HEK293 (cell line): ENCODE measurements at regions not wholly inside any gene's neighbourhood (a gene's known extent, or its start where the extent isn't known, plus 50 kb on each side); places are given as distances from the start of the nearest gene placed in this dataset.

Experiments
- CTCF ChIP-seq: fragments of 450-650 bp; formaldehyde crosslinking; IDR thresholded peaks from 2 replicates; pipeline ENCODE4 v1.5.1; 2016; ENCODE audit warnings: missing biosample characterization, missing genetic modification characterization
- PRDM10 ChIP-seq: fragments of 450-650 bp; formaldehyde crosslinking; IDR thresholded peaks from 2 replicates; pipeline ENCODE4 v1.5.1; 2016; ENCODE audit warnings: missing biosample characterization, missing genetic modification characterization
- REPIN1 ChIP-seq: fragments of 450-650 bp; formaldehyde crosslinking; IDR thresholded peaks from 2 replicates; pipeline ENCODE4 v1.5.1; 2017; ENCODE audit warnings: missing biosample characterization, missing genetic modification characterization, low read depth
- ZNF23 ChIP-seq: fragments of 450-650 bp; formaldehyde crosslinking; IDR thresholded peaks from 2 replicates; pipeline ENCODE4 v1.5.1; 2016; ENCODE audit warnings: missing biosample characterization, missing genetic modification characterization, borderline replicate concordance
- ZNF274 ChIP-seq, 2 experiments: fragments of 200-500 bp in 1 of 2; fragments of 450-650 bp in 1 of 2; sonication (Bioruptor generic) in 1 of 2; formaldehyde crosslinking in 1 of 2; IDR thresholded peaks; 2 replicates each; pipeline versions ENCODE4 v1.5.1 to v1.6.1; 2014 to 2016; ENCODE audit warnings: borderline replicate concordance in 1 of 2, inconsistent platforms in 1 of 2, low read length in 1 of 2, missing biosample characterization in 1 of 2, missing genetic modification characterization in 1 of 2
- ZNF473 ChIP-seq: fragments of 450-650 bp; formaldehyde crosslinking; IDR thresholded peaks from 2 replicates; pipeline ENCODE4 v1.5.1; 2017; ENCODE audit warnings: missing biosample characterization, missing genetic modification characterization
- ZNF549 ChIP-seq: fragments of 450-650 bp; IDR thresholded peaks from 2 replicates; pipeline ENCODE4 v1.5.1; 2018; ENCODE audit warnings: missing biosample characterization, missing genetic modification characterization, mild to moderate bottlenecking, inconsistent platforms, moderate library complexity
- ZNF623 ChIP-seq: fragments of 450-650 bp; formaldehyde crosslinking; IDR thresholded peaks from 2 replicates; pipeline ENCODE4 v1.5.1; 2016; ENCODE audit warnings: missing biosample characterization, missing genetic modification characterization
- TF ChIP-seq, protein P1 (sequence below): fragments of 450-650 bp; formaldehyde crosslinking; IDR thresholded peaks from 2 replicates; pipeline ENCODE4 v1.5.1; 2016; ENCODE audit warnings: missing biosample characterization, missing genetic modification characterization
- TF ChIP-seq, protein P2 (sequence below): fragments of 450-650 bp; formaldehyde crosslinking; IDR thresholded peaks from 2 replicates; pipeline ENCODE4 v1.5.1; 2017; ENCODE audit warnings: missing biosample characterization, missing genetic modification characterization
- TF ChIP-seq, protein P3 (sequence below): fragments of 450-650 bp; formaldehyde crosslinking; IDR thresholded peaks from 2 replicates; pipeline ENCODE4 v1.5.1; 2016; ENCODE audit warnings: missing biosample characterization, missing genetic modification characterization

DNA sequence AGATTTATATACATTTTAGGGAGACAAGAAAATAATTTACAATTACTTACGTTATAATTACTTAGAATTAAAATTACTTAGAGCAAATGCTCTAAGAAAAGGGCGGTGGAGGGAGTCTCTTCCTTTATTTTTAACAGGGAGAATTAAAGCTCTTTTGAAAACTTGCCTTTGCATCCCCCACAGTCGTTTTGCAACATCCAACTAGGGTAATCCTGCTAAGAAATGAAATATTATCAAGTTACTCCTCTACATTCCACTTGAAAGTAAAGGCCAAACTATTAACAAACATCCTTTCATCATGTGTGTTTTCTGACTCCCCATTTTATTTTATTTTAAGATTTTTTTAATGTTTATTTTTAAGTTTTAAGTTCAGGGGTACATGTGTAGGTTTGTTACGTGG, 1358.5 kb downstream of the NCAM2 start:
- TF ChIP-seq, protein P1, sequence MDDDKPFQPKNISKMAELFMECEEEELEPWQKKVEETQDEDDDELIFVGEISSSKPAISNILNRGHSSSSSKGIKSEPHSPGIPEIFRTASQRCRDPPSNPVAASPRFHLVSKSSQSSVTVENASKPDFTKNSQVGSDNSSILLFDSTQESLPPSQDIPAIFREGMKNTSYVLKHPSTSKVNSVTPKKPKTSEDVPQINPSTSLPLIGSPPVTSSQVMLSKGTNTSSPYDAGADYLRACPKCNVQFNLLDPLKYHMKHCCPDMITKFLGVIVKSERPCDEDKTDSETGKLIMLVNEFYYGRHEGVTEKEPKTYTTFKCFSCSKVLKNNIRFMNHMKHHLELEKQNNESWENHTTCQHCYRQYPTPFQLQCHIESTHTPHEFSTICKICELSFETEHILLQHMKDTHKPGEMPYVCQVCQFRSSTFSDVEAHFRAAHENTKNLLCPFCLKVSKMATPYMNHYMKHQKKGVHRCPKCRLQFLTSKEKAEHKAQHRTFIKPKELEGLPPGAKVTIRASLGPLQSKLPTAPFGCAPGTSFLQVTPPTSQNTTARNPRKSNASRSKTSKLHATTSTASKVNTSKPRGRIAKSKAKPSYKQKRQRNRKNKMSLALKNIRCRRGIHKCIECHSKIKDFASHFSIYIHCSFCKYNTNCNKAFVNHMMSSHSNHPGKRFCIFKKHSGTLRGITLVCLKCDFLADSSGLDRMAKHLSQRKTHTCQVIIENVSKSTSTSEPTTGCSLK (tag by site-specific recombination), result no peak
- TF ChIP-seq PRDM10 (tag by site-specific recombination) (no peak), CTCF (tag by site-specific recombination) (no peak), REPIN1 (no peak), ZNF23 (tag by site-specific recombination) (no peak), ZNF274 (IDR thresholded peaks at IDR 0.05; ENCODE audit: low read length) (no peak), ZNF274 (tag by site-specific recombination; IDR thresholded peaks at IDR 0.05; ENCODE audit: borderline replicate concordance) (no peak), ZNF549 (tag by site-specific recombination) (no peak), ZNF623 (tag by site-specific recombination) (no peak), ZNF473 (tag by site-specific recombination) (no peak)
- TF ChIP-seq, protein P2, sequence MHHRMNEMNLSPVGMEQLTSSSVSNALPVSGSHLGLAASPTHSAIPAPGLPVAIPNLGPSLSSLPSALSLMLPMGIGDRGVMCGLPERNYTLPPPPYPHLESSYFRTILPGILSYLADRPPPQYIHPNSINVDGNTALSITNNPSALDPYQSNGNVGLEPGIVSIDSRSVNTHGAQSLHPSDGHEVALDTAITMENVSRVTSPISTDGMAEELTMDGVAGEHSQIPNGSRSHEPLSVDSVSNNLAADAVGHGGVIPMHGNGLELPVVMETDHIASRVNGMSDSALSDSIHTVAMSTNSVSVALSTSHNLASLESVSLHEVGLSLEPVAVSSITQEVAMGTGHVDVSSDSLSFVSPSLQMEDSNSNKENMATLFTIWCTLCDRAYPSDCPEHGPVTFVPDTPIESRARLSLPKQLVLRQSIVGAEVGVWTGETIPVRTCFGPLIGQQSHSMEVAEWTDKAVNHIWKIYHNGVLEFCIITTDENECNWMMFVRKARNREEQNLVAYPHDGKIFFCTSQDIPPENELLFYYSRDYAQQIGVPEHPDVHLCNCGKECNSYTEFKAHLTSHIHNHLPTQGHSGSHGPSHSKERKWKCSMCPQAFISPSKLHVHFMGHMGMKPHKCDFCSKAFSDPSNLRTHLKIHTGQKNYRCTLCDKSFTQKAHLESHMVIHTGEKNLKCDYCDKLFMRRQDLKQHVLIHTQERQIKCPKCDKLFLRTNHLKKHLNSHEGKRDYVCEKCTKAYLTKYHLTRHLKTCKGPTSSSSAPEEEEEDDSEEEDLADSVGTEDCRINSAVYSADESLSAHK (tag by site-specific recombination), result no peak
- TF ChIP-seq, protein P3, sequence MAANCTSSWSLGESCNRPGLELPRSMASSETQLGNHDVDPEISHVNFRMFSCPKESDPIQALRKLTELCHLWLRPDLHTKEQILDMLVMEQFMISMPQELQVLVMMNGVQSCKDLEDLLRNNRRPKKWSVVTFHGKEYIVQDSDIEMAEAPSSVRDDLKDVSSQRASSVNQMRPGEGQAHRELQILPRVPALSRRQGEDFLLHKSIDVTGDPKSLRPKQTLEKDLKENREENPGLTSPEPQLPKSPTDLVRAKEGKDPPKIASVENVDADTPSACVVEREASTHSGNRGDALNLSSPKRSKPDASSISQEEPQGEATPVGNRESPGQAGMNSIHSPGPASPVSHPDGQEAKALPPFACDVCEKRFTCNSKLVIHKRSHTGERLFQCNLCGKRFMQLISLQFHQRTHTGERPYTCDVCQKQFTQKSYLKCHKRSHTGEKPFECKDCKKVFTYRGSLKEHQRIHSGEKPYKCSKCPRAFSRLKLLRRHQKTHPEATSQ, result no peak
